GM20431 (cell line): ENCODE measurements at regions not wholly inside any gene's neighbourhood (a gene's known extent, or its start where the extent isn't known, plus 50 kb on each side); places are given as distances from the start of the nearest gene placed in this dataset.

Experiments used
- in situ Hi-C: fragments of 300-500 bp; cut with MseI, MboI; formaldehyde crosslinking; loops from one replicate; pipeline ENCODE4 v1.15.0; 2020; ENCODE audit warnings: low sequenced_read_pairs; ENCODE audit not compliant: unreplicated experiment

DNA sequence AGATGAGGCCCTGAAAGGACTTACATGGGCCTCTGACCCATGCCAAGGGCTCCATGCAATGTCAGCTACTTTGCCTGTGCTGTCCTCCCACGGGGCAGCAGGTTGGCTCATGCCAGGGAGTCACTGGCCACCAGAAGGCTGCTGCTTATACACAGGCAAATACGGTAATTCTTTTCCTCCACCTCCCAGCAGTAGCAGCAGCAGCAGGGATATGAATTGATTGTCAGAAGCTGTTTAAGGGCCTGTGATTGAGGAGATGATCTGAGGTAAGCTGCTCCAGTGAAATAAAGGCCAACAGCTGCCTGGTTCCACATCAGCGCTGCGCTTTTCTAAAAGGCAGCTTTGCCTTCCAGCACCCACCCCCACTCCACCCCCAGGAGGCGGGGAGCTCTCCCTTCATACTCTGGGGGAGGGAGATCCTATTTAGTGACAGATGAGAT, 250.5 kb downstream of the SHQ1 start:
- in situ Hi-C loops = no loop called here

DNA sequence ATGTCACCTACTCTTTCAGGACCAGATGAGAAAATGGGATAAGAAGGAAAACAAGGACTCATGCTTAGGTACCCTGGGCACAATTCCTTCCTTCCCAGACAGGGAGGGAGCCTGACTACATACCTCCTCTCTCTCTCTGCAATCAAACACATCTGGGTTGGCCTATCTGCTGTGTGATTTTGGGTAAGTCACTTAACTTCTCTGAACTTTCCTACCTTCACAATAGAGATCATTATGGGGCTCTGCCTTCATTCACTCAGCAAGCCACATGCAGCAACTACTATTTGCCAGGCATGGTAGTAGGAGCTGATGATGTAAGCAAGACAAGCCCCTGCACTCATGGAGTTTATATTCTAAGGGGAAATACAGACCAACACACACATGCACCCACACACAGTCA, 251.2 kb downstream of the SHQ1 start:
- in situ Hi-C loops = no loop called here

DNA sequence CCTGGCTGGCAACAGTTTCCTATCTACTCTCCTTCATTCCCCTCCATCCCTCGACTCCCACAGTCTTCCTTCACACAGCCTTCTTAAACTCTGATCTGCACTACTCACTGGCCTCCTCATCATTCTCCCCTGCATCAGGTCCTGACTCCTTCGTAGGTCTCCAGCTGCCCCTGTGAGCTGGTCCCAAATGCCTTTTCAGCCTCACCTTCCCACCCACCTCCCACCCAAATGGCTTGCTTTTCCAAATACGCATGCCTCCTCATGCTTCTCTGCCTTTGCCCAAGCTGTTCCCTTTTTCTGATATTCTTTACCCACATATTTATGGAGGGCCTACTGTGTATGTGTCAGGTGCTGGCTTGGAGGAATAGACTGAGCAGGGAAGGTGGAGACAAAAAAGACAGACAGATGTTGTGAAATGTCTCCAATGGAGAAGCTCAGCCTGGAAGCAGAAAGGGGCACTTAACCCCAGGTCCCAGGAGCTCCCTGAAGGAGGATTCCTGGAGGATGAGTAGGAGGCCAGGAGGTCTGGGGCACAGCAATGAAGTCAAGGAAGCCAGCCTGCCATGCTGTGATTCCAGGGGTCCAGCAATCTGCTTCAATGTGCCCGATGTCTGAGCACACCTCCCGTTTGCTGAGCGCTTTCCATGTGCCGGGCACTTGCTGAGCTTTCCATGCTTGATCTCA, 252.2 kb downstream of the SHQ1 start:
- in situ Hi-C loops = no loop called here

DNA sequence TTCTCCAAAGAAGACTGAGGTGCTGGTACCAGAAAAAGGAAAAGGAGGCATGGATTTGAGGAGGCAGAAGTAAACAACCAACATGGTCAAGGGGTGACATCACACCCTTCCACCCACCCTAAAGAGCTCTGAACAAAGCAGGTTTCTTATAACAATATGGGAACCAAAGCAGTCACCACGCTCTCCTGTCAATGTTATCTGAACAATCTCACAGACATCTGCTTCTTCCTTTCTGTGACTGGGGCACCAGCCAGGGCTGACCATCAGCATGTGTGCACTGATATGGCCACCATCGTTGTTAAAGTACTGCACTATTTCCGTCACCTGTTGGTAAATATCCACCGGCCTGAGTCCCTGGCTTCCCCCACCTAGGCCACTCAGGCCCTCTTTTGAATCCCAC, 252.9 kb downstream of the SHQ1 start:
- in situ Hi-C loops = no loop called here

DNA sequence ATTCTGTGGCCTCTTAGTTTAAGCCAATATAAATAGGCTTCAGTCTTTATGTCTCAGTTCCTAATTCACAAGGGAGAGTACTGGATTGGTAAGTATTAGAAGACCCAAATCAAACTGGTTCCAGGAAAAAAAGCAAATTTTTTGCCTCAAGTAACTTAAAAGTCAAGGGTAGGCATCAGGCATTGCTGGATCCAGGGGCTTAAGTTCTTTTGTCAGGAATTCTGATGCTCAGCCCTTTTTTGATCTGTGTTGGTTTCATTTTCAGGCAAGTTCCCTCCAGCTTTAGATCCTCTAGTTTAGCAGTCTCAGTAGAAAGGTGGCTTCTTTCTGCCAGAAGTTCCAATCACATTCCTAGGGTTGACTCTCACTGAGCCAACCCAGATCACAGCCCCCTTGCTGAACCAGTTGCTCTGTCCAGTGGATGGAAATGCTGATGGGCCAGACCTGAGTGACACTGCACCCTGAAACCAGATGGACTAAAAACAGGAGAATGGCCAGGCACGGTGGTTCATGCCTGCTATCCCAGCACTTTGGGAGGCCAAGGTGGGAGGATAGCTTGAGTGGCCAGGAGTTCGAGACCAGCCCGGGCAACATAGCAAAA, 253.5 kb downstream of the SHQ1 start:
- in situ Hi-C loops = no loop called here

DNA sequence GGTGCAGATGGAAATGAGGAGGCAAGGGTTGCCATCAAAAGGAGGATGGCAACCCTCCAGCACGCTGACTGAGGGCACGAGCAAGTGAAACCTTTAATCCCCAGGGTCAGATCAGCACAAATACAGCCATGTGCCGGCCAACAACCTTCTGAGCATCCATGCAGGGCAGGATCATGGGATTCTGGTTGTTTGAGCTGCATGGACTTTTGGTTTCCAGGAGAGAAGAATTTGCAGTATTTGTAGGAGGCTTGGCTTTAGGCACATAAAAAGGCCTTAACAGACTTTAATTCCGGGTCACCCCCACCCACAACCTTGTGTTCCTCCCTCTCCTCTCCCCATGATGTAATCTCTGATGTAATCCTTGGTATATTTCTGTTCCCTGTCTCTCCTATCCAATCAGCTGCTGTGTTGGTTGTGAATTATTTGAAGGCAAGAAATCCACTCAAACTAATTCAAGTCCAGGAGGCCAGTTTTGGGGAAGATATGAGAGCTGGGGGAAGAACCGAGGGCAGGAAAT, 254.3 kb downstream of the SHQ1 start:
- in situ Hi-C loops = no loop called here

DNA sequence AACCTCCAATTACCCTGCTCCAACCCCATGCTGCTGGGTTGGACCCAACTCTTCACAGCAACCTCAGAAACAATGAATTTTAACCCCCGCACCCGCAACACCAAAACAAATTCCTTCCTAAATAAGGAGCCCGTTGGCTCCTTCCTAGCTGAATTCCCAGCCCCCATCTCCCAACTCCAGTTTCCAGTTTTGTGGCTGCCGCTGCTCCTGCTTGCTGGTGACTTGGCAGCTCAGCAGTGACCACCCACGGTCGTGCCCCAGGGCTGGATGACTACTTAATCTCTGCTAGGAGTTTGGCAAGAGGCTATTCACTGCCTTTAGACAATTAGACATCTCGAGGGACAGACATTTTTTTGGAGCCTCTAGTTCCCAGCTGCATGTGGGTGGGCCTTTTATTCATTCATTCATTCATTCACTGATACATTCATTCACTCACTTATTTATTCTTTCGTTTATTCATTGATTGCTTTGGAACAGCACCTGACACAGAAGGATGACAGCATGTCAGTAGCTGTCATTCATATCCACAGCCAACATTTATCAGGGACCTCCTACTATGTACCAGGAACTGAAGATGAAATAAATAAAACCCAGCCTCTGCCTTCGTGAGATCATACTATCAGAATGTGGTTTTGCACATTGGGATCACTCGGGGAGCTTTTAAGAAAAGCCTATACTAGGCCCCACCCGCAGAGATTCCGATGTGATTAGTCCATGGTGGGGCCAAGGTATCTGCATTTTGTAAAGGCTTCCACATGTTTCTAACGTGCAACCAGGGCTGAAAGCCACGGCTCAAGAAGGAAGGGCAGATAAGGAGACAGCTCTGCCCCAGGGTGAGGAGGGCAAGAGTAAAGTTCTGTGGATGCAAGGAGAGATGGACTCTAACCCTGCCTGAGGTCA, 256.5 kb downstream of the SHQ1 start:
- in situ Hi-C loops = no loop called here

DNA sequence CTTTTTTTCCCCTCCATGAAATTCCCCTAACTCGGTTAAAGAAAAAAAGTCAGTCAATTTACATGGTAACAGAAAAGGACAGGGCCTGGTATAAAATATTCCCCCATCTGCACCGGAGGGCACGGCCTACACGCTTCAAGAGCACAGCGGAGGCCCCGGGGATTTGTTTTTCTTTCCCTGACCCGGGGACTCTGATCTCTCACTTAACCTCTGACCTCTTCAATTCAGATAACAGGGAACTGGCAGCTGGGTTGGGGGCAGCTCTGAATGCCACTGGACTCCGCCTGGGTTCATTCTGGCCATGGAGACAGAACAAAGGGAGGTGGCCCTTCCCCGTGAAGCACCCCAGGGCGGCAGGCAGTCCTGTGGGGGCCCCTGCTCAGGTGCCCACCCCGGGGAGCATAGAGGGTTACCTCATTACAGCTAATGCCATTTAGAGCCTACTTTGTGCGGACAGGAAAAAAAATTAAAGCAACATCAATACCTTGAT, 257.5 kb downstream of the SHQ1 start:
- in situ Hi-C loops = no loop called here

DNA sequence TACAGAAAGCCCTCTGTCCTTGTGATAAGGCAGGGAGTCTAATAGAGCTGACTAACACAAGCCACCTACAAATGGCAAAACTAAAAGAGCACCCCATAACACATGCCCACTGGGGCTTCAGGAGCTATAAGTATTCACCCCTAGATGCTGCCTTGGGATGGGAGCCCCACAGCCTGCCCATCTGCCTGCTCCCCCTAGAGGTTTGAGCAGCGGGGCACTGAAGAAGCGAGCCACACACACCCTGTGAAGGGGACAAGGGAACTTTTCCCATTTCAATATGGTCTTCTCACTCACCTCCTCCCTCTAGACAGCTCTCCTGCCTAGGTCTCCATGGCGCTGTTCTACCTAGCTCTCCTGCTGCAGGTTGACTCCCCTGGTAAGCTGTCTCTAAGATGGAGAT, 261.0 kb downstream of the SHQ1 start:
- in situ Hi-C loops = no loop called here

DNA sequence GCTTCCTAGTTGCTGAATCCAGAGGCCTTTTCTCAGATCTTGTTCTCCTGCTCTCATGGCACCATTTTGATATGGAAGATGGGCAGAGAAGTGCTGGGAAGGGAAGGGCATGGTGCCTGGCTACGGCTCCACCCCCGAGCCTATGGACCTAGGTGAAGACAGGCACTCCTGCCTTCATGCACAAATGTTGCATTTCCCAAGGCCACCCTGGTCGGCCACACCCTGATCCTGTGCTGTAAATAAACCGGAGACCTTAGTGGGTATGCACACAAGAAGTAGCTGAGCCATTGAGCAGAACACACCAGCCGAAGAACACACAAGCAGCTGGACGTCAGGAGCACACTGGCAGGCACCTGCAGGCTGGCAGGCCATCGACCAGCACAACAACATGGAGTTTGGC, 261.6 kb downstream of the SHQ1 start:
- in situ Hi-C loops = no loop called here

DNA sequence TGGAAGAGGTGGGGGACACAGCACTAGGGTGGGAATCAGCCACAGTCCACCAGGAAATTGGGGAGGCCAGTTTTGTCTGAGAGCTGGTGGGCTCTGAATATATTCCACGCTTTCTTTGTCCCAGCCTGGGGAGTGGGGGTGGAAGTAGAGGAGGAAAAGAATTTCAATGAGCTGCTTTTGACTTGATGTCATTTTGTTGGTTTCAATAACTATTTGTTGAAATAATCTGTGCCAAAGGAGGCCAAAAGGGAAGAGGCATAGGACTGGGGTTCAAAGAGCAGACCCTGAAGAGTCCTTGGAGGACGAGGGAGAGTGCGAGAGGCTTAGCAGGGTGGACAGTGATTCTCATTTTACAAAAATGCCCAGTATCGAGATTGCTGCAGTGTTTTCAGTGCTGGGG, 262.3 kb downstream of the SHQ1 start:
- in situ Hi-C loops = no loop called here

DNA sequence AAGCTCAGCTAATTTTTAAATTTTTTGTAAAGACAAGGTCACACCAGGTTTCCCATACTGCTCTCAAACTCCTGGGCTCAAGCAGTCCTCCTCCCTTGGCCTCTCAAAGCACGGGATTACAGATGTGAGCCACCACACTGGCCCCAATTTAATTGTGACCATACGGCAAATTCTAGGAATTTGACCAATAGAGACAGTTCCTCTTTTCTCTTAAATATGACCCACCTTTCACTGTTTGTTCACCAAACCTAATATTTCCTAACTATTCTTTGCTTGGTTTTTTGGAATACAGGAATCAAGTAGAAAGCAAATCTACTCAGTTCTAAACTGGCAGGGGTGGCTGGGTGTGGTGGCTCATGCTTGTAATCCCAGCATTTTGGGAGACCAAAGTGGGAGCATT, 264.0 kb downstream of the SHQ1 start:
- in situ Hi-C loops = no loop called here

DNA sequence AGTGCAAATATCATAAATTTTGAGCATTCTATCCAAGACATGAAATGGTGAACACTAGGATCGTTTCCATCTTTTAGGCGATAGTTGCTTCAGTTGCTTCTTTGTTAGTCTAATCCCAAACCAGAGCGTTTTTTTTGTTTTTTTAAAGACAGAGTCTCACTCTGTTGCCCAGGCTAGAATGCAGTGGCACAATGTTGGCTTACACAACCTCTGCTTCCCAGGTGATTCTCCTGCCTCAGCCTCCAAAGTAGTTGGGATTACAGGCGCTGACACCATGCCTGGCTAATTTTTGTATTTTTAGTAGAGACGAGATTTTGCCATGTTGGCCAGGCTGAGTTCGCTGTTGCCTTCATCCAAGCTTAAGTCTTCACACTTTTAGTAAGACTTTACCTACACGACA, 265.3 kb downstream of the SHQ1 start:
- in situ Hi-C loops = no loop called here

DNA sequence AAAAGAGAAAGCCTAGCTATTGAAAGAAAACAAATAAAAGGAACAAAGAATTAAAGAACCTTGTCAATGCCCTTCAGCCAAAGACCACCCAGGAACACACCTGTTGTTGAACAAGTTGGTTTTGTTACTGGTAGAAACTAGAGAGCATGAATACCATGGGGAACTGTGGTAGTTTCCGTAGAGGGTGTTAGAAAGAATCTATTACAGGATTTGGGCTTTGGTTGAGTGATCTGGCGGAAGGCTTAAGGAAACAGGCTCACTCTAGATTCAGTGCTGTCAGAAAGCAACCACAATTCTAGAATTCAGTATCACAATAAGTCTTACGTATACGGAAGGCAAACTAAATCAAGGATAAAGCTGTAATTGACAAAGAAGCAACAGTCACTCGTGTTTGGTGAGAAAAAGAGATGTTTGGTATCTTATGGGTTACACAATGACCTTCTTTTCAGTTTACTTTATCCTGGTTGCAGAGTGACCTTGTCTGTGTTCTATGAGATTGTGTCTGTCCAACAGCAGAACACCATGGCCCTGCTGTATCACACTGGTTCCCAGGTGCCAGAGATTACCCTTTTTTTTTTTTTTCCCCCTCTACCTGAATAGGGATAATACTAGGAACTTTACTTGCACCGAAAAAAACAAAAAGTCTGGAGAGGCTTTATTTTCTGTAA, 265.9 kb downstream of the SHQ1 start:
- in situ Hi-C loops = no loop called here

DNA sequence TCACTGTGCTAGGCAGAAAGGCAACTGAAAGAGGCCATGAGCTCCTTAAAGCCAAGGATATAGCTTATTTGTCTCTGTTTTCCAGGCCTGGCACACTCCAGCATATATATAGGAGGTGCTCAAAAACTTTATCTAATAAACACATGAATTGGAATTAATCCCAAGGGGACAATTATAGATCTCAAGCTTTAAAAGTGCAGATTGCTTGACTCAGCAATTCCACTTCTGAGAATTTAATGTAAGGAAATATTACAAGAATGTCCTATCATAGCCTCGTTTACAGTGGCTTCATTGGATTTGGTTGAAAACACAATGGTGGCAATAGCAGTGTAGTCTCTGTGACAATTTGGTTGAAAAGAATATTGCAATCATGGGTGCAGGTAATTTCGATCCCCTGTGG, 267.3 kb downstream of the SHQ1 start:
- in situ Hi-C loops = no loop called here

DNA sequence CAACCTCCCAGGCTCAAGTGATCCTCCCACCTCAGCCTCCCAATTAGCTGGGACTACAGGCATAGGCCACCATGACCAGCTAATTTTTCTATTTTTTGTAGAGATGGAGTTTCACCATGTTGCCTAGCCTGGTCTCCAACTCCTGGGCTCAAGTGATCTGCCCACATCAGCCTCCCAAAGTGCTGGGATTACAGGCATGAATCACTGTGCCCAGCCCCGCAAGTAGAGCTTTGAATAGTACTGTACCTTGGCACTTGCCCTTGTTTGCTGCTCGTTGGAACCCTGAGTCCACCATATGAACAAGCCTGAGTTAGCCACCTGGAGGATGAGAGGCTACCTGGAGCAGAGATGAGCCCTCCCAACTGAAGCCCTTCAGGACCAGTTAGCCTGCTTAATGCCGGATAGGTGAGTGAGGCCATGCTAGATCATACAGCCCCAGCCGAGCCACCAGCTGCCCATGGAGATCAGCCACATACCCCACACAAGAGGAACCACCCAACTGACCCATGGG, 267.9 kb downstream of the SHQ1 start:
- in situ Hi-C loops = no loop called here

DNA sequence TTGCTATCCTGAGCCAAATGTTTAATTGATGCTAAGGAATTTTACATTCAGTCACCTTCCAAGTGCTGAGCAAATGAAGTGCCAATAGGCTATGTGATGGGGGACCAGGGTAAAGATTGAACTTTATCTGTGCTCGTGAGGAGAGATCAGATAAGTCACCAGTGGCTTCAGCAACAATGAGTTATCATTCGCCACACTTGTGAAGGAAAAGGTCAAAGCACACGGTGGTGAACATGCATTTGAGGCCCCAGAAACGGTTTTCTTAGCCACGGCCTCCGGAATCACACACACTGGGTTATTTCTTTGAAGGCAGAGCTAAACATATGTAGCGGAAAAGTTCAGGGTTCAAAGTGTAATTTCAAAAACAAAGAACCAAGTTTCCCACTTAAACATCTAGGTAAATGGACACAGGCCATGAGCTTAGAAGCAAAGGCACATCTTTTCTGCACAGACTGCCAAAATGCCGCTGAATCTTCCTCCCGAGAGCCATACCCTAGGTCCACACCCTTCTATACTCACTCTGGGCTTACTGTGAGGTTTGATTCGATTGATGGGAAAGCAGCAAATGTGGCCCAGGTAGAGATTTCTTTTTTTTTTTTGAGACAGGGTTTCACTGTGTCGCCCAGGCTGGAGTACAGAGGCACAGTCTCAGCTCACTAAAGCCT, 268.5 kb downstream of the SHQ1 start:
- in situ Hi-C loops = no loop called here

DNA sequence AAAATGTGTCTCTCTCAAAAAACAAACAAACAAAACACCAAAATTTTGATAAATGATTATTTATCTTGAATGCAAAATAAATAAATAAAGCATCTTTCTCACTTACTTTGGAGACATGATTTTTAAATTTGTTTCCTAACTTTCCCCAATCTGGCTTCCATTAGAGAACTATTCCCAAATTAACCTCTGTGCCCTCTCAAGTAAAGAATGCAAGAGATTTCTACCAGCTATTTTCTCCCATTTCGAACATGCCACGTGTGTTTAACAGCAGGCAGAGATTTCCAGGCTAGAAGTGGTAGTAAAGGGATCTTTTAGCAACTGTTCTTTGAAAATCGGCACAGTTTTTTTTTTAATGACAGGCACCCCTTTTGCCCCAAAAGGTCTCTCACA, 269.1 kb downstream of the SHQ1 start:
- in situ Hi-C loops = no loop called here

DNA sequence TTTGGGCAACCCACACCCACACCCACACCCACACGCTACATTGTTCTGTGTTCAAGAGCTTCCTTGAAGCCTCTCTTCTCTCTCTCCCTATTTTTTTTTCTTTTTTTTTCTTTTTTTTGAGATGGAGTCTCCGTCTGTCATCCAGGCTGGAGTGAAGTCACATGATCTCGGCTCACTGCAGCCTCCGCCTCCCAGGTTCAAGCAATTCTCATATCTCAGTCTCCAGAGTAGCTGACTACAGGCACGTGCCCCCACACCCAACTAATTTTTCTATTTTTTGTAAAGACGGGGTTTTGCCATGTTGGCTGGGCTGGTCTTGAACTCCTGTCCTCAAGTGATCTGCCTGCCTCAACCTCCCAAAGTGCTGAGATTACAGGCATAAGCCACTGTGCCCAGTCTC, 271.1 kb downstream of the SHQ1 start:
- in situ Hi-C loops = no loop called here

DNA sequence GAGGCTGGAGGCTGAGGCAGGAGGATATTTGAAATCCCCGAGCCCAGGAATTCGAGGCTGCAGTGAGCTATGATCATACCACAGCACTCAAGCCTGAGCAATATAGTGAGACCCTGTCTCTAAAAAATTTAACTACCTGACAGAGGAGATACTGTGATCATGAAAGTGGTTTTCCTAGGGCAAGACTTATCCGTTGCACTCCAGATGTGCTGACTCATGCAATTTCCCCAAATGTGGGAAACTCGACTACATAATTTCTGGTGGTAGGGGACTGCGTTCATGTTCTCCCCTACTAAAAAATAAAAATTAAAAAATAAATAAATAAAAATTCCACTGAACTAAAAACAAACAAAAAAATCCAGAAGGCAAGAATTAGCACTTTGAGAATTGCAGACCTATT, 271.7 kb downstream of the SHQ1 start:
- in situ Hi-C loops = no loop called here
